C4-2B (cell line): ENCODE measurements at regions not wholly inside any gene's neighbourhood (a gene's known extent, or its start where the extent isn't known, plus 50 kb on each side); places are given as distances from the start of the nearest gene placed in this dataset.

ENCODE experiments used
- ZFX ChIP-seq: fragments of 450-650 bp; IDR thresholded peaks from 2 replicates; pipeline ENCODE4 v1.6.1; 2017
- TF ChIP-seq, protein P1 (sequence below): fragments of 450-650 bp; conservative IDR thresholded peaks from 2 replicates; pipeline ENCODE4 v1.5.1; 2017; ENCODE audit warnings: mild to moderate bottlenecking

DNA sequence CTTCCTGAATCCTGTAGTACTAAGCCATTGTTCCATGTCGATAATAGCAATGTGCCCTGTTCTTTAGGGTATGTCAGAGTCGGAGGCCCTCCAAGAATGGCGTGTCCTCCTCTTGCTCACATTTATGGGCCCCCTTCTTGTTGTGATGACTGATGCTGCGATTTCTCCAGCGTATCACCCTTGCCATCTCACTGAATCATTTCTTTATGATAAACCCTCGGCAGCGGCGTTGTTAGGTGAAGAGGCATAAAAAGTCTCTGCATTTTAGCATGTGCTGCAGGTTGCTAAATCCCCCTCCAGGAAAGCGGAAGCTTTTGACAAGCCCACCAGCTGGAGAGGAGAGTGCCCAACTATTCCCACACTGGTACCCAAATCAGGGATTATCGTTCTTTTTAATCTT lies 1045.3 kb downstream of the BRD1 start:
- TF ChIP-seq, protein P1, sequence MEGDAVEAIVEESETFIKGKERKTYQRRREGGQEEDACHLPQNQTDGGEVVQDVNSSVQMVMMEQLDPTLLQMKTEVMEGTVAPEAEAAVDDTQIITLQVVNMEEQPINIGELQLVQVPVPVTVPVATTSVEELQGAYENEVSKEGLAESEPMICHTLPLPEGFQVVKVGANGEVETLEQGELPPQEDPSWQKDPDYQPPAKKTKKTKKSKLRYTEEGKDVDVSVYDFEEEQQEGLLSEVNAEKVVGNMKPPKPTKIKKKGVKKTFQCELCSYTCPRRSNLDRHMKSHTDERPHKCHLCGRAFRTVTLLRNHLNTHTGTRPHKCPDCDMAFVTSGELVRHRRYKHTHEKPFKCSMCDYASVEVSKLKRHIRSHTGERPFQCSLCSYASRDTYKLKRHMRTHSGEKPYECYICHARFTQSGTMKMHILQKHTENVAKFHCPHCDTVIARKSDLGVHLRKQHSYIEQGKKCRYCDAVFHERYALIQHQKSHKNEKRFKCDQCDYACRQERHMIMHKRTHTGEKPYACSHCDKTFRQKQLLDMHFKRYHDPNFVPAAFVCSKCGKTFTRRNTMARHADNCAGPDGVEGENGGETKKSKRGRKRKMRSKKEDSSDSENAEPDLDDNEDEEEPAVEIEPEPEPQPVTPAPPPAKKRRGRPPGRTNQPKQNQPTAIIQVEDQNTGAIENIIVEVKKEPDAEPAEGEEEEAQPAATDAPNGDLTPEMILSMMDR = no peak
- no peak for TF ChIP-seq ZFX
